Epithelial cell of proximal tubule (primary cell): ENCODE measurements at regions not wholly inside any gene's neighbourhood (a gene's known extent, or its start where the extent isn't known, plus 50 kb on each side); places are given as distances from the start of the nearest gene placed in this dataset.

Source experiments
- DNase-seq: peaks from one replicate; pipeline ENCODE4 v3.0.0-alpha.2; 2011; ENCODE audit warnings: low read depth
- H3K4me3 ChIP-seq: 2 replicates; pipeline ENCODE4 v1.5.1; 2011; ENCODE audit warnings: low read depth, mild to moderate bottlenecking, low read length
- TF ChIP-seq, protein P1 (sequence below): conservative IDR thresholded peaks from 2 replicates; pipeline ENCODE4 v1.5.1; 2012; ENCODE audit warnings: low read depth, mild to moderate bottlenecking, low read length

DNA sequence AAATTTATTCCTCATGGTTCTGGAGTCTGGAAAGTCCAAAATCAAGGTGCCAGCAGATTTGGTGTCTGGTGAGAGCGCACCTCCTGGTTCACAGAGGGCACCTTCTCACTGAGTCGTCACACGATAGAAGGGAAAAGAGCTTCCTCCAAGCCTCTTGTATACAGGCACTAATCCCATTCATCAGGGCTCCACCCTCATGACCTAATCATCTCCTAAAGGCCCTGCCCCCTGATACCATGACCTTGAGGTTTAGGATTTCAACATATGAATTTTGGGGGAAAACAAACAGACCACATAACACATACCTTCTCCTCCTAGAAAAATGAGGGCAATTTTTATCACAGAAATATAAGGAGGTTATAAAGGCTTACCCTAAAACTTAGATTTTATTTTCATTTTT lies 88.0 kb upstream of the NFIA start:
- TF ChIP-seq, protein P1, sequence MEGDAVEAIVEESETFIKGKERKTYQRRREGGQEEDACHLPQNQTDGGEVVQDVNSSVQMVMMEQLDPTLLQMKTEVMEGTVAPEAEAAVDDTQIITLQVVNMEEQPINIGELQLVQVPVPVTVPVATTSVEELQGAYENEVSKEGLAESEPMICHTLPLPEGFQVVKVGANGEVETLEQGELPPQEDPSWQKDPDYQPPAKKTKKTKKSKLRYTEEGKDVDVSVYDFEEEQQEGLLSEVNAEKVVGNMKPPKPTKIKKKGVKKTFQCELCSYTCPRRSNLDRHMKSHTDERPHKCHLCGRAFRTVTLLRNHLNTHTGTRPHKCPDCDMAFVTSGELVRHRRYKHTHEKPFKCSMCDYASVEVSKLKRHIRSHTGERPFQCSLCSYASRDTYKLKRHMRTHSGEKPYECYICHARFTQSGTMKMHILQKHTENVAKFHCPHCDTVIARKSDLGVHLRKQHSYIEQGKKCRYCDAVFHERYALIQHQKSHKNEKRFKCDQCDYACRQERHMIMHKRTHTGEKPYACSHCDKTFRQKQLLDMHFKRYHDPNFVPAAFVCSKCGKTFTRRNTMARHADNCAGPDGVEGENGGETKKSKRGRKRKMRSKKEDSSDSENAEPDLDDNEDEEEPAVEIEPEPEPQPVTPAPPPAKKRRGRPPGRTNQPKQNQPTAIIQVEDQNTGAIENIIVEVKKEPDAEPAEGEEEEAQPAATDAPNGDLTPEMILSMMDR: no peak
- no peak overlapping the region for H3K4me3 ChIP-seq
- no peak for DNase-seq

DNA sequence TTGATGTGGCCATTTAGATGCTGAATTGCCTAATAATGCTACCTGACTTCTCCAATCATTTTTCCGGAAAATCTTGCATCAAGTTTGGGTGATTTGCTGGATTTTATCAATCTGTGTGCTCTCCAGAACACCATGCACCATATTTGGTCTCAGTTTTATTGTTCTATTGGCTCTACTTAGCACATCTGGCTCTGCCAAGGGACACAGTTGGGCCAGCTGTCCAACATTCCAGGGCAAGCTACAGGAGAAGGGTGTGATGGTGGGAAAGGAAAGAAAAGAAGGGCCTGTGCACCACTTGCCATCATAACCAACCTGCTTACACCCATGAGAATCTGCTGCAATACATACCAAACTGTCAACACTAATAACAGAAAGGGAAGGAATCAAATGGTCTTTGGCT lies 90.2 kb upstream of the NFIA start:
- no peak for DNase-seq
- H3K4me3 ChIP-seq: no peak overlapping the region
- TF ChIP-seq, protein P1: no peak

DNA sequence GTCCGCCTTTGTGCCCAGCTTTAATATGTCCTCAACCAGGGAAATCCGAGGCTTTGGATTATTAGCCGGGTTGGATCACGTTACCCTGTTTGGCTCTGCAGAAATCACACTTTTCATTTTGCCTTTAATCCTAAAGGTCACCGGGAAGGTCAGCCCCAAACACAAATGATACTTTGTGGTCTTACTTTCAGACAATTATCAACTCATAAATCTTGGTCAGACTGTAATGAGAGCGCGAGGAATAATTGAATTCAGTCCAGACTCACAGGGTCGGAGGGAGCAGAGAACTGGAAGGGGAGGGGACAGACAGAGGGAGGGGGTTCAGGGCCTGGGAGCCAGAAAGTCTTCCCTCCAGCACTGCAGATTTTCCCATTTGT lies 91.7 kb upstream of the NFIA start:
- DNase-seq: no peak
- TF ChIP-seq, protein P1: no peak
- H3K4me3 ChIP-seq: no peak overlapping the region

- no peak for DNase-seq
Observed at GRCh38 chr1:60989749-60990713, 92.3 kb upstream of the NFIA start.

DNA sequence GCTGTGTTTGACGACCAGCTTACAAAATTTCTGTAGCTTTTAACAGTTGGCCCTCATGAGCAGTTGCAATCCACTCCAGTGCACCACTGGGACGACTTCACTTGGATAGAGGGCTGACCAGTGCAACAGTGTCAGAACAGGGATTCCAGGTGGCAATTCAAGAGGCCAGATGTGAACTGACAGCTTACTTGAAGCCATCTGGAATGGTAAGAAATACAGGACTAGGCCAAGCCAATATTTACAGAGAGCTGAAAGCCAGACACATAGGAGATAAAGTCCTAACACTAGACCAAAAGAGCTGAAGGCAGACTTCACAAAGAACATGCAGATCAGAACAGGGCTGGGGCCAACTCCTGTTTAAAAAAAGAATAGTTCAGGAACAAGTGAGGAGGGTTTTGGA lies 93.5 kb upstream of the NFIA start:
- no peak overlapping the region for H3K4me3 ChIP-seq
- TF ChIP-seq, protein P1: no peak
- DNase-seq: no peak

More at GRCh38 chr1:60989749-60990713, 92.3 kb upstream of the NFIA start:
- no peak overlapping the region for H3K4me3 ChIP-seq
- TF ChIP-seq, protein P1: no peak

DNA sequence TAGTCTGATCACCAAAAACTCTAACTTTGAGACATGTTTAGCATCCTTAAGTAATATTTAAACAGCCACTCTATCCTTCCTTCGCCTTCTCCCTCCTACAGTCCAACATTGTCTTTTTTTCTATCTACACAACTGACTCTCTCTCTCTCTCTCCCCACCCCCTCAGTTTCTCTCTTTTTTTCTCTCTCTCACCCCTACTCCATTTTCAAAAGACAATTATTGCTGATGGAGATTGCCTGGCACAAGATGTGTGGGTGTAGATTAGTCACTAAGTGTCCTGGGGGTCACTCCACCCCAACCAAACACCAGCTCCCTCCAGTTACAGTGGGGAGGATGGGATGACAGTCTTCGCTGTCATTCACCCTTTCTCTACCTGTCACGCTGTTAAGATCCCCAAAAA lies 94.5 kb upstream of the NFIA start:
- TF ChIP-seq, protein P1: no peak
- H3K4me3 ChIP-seq: no peak overlapping the region
- DNase-seq: no peak
